ENCODE measurements at regions not wholly inside any gene's neighbourhood (a gene's known extent, or its start where the extent isn't known, plus 50 kb on each side); places are given as distances from the start of the nearest gene placed in this dataset.

DNA sequence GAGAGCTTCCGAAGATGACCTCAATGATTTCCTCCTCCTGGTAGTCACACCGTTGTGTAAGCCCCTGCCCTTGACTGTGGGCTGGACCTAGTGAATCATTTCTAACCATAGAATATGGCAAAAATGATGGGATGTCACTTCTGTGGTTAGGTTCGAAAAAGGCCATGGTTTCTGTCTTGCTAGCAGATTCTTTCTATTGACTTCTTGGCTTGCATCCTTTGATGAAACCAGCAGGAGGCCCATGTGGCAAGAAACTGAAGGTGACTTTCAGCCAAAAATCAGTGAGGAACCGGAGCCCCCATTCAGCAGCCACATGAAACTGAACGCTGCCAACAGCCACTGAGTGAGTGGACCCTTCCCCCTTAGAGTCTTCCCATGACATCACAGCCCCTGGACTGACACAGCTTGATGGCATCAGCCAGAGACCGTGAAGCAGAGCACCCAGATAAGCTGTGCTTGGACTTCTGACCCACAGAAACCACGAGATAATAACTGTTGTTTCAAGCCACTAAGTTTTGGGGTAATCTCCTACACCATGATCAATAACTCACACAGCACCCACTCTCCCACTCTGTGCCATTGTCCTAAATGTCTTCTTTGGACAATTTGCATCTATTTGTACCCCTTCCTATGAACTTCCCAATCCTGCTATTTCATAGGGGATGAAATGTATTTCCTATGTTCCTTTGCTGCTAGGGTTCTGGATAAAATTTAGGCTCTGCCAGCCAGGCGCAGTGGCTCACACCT is 148.0 kb upstream of the STX18 start:
- no peak for DNase-seq

DNA sequence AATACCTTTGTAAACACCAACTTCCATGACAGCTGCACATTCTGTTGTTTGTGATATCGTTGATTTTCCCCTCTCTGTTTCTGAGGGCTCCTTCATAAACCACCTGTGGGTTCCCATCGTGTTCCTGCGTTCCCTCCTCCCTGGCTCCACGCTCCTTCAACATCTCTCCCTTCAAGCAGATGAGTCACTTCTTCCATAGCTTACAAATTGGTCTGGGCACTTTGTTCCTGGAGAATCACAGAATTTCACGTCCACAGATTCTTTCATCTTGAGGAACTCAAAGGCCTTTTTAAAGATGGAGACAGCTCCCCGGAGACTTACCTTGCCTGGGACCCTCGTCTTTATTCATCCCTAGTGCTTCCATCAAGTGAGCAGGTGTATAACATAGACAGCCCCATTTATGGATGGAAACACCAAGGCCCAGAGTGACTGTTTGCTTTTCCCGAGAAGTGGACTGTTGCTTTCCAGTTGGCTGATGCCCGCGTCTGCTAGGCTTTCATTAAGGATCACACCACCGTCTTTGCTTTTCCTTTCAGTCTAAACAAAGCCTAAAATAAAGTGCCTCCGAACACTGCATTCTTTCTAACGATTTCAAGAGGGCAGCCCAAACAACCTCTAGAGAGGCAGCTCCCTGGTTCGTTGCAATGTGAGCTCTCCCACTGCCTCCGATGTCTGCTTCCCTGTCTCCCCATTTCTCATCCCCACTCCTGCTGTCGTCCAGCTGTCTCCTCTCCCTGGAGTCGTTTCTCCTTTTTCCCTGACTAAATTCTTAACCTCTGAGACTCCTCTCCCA is 146.3 kb upstream of the STX18 start:
- DNase-seq, result no peak

DNA sequence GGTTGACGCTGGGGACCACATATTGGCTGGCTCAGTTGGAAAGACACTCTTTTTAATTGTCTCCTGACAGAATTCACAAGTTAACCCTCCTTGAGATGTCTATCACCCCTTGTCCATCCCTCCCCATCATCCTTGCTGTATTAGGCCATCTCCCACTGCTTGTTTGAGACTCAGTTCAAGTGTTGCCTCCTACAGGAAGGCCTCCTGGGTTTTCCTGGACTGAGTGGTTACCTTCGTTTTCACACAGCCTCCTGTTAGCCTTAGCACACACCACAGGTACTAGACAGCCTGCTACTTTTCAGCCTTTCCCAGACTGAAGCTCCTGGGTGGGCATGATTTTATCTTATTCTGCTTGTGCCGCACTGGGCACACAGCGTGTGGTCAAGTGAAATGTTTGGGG is 145.3 kb upstream of the STX18 start:
- no peak for DNase-seq

DNA sequence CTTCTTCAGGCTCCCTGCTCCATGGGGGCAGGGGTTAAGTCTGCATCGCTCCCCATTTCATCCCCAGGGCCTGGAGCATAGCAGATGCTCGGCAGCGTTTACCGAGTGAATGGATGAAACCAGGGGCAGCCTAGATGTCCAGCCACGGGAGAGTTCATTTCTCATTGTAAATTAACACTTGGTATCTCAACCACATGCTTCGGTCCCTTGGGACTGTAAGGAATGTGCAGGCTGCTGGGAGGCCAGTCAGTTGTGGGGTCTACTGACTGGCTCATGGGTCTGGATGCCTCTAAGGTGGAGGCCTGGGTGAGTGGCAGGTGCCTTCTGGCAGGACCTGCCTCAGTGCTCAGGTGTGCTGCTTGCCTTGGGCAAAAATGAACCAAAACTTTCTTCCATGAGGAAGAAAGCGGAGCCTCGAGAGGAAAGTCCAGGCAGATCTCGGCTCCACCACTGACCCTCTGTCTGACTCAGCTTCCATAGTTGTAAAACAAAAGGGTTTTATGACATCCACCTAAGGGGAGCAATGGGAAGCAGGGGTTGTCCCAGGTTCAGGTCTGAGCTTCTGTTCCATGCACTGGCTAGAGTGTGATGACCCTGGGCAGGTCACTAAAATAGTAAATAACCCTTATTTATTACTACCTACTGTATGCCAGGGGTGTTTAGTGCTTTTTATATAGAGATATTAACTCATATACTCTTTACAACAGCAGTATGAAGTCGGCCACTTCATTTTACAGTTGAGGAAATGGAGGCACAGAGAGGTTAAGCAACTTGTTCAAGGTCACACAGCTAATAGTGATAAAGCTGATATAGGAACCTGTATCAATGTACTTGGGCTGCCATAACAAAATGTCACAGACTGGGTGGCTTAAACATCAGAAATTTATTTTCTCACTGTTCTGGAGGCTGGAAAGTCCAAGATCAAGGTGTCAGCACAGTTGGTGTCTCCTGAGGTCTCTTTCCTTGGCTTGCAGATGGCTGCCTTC is 144.3 kb upstream of the STX18 start:
- no peak for DNase-seq

DNA sequence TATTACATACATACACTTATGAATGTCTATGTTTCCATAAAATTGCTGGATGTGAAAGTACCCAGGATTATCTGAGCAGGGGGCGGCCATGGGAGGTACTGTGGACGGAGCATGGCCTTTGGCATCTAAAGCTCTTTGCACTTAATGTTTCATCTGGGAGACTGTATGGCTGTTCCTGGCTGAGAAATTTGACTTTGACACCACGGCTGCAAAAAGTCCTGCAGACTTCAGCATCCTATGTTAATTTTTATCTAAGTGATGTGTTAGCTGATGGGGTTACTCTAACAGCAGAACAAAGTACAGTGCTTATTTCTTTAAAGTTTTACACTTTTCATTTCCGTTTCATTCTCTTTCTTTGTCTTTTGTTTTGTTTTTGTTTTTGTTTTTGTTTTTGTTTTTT is 139.8 kb upstream of the STX18 start:
- DNase-seq, result no peak

DNA sequence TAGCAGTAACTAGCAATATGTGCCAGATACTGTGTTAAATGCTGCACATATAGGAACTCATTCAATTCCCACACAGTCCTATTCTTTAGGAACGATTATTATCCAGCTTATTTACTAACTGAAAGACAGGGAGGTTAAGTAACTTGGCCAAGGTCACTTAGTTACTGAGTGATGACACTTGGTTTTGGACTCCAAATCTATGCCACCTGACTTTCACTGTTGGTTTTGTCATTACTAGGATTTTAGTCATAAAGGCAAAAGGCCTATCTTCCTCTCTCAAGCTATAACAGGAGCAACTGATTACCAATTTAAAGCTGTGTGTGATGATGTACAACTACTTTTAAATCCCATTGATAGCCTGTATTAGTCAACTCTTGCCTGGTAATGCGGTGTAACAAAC is 138.9 kb upstream of the STX18 start:
- no peak for DNase-seq

DNA sequence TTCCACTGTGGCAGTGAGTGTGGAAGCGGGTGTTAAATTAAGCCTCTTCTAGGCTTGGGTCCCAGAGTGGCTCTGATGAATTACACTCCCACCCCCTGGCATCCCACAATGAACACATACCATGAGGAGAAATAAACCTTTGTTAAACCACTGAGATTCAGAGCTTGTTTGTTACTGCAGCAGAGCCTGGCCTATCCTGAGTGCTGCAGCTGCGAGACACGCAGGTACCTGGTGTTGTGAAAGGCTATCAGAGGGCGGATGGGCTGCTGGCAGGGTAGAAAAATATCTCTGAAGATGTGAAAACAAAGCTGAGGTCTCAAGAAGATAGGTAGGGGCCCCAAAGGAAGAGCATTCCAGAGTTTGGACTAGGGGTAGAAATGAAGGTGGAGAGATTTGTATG is 138.4 kb upstream of the STX18 start:
- DNase-seq, result no peak

DNA sequence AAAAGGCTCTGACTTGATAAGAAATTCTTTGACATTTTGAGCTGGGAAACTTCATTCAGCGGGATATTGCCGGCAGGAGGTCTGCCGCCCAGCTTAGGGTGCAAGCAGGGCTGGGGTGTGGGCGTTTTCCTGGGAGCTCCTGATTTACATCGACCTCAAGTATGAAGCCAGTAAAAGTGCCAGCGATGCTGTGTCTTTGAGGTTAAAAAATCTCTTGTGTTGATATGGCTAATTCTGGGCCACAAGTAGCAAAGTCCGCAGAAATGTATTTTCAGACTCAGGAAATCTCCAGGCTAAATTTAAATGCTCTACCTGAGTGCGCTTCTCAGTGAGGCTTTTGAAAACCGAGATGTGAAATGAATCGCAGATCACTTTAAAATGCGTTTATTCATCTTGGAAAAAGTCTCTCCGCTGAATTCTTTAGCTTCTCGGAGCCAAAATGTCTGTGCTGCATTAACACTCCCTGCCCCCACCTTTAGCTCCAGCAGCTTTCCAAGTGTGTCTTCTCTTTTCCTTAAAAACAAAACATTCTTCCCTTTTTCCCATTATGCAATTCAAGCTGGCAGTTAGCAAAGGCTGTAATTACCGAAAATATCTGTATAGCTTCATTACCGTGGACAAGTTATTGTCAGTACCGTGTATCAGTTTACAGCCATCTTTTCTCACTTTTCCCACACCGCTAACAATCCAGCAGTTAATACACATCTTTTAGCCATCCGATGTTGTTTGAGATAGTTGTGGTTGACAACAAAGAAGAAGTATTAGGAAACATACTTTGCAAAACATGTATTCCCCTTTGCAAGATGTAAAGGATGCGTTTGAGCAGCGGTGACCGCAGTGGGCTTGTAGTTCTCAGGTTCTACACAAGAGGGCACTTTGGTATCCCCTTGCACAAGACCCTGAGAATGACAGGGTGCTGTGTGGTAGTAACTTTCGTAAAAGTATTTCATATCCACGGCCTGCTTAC is 136.0 kb upstream of the STX18 start:
- DNase-seq, result peak in 1 of 2 donors; percentile 13

DNA sequence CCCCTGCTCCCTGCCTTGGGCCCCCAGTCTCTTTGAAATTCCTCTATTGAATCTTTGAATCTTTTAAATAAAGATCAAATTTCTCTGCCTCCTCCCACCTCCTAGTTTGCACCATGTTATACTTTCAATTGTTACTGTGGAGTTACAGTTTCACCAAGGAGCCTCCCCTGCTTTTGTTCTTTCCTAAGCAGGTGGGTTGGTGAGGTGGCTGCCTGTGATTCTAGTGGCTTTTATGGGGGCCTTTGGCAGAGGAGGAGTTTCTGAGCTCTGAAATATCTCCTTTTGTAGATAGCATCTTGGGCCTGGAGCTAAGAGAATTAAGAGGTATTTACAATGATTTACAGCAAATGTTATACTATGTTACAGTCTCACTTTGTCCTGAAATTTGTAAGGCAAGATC is 133.8 kb upstream of the STX18 start:
- DNase-seq, result no peak

DNA sequence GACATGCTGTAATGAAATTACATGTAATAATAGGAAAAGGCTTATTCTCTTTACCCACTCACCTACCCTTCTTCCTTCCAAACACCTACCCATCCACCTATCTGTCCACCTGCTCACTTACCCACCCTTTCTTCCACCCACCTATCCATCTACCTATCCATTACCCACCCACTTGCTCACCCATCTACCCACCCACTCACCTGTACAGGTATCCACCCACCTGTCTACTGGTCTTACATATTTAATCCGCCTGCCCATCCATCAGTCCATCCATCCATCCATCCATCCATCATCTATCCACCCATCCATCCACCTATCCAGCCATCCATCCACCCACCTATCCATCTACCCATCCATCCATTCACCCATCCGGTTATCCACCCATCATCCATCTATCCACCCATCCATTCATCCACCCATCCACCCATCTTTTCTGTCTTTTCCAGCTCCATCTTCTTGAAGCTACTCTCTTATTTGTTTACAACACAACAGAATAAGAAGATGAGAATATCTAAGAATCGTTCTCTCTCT is 133.3 kb upstream of the STX18 start:
- no peak for DNase-seq

DNA sequence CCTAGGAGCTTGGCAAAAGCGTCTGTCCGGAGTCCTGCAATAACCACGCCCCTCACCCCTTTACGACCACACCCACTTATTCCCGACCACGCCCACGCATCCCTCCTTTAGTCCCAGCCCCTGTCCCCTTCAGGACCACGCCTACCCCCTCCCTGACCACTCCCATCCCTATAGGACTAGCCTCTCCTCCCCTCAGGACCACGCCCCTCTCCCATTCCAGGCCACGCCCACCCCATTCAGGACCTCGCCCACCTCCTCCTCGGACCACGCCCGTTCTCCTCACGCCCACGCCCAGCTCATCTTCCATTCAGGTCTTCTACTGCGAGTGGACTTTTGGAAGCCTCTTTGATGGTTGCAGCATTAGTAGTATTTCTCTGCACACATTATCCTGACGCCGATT is 131.2 kb upstream of the STX18 start:
- DNase-seq, result no peak

DNA sequence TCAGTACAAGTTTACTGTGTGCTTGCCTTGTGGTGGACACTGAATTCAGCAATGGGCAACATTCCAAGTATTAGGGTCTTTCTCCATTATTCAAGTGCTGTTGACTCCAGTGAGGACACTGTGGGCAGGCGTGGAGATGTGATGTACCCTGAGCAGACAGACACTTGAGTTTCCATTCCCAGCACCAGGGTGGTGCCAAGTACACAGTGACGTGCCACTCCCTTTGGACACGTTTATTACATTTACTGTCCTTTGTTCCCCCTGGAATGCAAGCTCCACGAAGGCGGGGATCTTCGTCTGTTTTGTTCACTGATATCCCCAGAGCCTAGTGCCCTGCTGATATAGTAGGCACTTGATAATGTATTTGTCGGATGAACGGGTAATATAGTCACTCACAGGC is 130.6 kb upstream of the STX18 start:
- DNase-seq, result no peak

DNA sequence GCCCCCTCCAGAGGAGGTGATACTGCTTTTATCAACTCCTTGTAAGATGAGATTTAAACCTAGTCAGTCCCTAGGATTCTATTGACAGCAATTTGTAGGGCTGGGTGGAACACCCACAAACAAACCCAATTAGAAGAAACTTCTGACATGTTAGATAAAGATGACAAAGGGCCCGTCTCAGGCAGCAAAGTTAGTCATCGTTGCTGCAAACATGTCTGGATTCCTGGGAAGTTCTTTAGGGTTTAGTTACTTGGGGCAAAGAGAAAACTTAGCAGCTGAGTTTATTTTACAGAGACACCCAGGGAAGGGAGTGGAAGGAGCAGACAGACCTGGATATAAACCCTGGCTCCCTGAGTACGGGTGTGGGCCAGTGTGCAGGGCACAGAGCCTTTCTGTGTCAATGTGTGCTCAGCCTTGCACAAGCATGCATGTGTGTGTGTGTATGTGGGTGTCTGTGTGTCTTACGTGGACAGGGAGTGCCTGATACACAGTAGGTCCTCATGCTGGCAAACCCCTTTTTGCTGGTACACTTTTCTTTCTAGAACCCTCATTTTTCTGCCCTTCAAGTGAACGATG is 130.0 kb upstream of the STX18 start:
- no peak for DNase-seq

DNA sequence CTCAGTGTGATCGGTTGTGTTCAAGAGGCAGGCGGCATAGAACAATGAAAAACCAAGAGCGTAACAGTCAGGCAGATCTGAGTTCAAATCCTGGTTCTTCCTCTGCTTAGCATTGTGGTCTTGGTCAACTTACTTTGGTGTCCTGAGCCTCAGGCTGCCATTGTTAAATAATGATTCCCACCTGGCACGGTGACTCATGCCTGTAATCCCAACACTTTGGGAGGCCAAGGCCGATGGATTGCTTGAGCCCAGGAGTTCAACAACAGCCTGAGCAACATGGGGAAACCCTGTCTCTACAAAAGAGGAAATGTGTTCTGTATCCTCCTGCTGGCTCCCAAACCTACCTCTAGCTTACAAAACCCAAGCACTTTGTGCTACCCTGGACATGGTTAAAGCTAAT is 129.0 kb upstream of the STX18 start:
- peak in 1 of 2 donors; percentile 23 for DNase-seq

DNA sequence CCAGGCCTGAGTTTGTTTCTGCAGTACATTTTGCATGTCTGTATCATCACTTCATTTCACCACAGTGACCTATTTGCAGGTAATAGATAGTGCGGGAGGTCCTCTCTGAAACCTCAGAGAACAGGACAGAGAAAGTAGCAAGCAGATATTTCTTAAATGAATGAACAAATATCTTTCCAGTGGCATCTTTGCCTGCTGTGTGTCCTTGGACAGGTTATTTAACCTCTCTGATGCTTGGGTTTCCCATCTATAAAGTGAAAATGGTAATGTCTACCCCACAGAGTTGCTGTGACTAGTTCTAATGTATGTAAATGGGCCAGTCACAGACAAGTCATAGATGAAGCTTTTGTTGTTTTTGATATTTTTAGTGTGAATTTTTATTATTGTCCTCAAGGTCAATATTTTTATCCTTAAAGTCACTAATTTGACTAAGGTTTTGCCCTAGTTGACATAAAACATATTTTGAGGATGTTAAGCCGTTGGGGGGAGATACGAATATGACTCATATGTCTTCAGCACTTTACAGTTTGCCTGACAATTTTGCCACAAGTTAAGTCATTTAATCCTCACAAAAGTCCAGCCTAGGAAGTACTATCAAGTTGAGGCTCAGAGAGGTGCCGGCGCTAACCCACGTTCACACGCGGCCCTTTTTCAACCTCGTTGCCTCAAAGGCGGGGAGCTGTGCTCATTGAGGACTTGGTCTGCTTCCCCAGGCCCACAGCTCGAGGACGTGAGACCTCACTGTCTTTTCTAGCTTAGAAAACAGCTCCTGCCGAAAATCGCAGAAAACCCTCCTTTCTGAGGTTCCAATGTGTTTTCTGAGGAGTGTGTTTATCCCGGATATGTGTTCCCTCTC is 126.7 kb upstream of the STX18 start:
- no peak for DNase-seq

DNA sequence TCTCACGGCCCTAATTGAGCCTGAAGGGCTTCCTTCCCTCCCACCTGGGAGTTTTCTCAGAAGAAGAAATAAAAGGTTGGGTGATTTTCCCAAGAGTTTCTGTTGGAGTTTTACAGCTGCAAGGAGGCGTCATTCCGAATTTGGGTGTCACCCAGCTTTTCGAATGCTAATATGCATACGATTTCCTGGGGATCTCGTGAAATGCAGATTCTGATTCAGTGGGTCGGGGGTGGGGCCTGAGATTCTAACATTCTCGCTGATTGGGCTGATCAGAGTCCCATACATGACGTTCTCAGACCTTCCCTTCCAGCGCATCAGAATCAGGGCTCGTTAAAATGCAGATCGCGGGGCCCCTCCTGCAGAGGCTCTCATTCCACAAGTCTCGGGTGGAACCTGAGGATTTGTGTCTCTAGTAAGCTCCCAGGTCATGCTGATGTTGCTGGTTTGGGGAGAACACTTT is 125.8 kb upstream of the STX18 start:
- no peak for DNase-seq

DNA sequence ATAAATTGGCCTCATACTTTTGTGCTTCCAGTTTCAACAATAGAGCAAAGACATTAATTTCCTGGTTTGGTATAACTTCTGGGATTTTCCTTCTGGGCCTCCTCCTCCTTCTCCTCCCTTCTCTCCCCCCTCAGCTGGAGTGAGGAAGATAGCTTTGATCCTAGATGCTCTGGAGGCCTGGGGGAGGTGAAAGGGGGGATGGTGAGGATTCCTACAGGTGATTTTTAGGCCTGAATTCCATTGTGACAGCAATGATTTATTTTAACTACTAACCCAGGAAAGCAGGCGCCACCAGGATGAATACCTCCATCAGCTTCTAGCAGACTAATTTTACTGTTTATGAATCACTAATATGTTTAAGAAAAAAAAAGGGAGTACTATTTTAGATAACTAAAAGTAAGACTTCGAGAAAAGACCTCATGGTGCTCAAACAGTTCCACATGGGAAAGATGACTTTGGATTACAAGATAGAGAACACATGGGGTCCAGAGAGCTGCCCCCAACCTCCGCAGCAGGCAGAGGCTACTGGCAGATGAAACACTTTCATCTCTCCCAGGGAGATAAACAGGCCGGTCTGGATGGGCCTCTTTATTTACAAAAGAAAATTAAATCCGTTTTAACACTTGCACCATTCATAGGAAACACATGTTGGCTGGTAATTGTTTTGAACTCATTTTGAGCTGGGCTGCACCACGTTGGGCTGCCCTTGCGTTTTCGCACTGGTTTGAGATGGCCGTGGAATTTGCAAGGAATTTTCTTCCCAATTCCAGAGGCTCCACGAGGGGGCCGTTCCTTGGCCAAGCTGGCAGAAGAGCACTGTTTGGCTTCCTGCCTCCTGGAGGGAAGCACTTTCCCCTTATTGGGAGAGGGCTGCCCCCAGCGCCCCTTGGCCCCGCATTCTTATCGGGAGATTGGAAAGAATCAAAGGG is 125.1 kb upstream of the STX18 start:
- no peak for DNase-seq

DNA sequence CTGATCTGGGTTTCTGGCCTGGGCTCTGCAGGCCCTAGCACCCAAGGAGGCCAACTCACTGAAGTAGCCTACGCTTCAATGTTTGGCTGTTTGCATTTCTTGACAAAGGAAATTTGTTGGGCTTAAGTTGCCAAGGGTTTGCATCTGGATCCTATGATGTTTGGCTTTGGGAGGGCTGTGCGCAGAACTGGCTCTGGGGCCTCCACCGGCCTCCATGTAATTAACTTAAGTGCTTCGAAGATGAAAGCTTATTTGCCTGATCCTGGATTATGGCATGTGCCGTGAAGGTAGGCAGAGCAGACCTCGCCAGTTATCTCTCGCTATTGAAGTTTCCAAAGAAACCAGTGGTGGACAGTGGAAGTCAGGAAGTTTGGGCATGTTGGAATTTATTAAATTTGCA is 124.3 kb upstream of the STX18 start:
- DNase-seq, result no peak

DNA sequence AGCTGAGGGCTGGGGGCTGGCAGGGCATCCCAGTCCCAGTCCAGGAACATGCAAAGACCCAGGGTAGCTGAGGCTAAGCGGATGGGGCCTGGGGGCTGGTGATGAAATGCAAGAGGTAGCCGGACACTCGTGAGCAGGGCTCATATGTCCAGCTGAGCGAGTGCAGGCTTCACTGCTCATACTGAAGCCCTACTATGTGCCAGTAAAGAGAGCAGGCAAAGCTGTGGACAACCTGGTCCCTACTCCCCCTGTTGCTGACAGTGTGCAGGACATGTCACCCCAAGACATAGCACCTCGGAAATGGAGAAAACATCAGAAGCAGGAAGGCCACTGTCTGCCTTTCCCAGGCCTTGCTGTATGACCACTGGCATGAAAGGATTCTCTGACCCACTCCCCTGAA is 122.4 kb upstream of the STX18 start:
- no peak for DNase-seq
